ENCODE measurements at regions not wholly inside any gene's neighbourhood (a gene's known extent, or its start where the extent isn't known, plus 50 kb on each side); places are given as distances from the start of the nearest gene placed in this dataset.
"Not testable (repeated sequence)": the region's sequence is repeated elsewhere in the genome, so short reads cannot be mapped to it uniquely, and the experiment has no call there.

DNA sequence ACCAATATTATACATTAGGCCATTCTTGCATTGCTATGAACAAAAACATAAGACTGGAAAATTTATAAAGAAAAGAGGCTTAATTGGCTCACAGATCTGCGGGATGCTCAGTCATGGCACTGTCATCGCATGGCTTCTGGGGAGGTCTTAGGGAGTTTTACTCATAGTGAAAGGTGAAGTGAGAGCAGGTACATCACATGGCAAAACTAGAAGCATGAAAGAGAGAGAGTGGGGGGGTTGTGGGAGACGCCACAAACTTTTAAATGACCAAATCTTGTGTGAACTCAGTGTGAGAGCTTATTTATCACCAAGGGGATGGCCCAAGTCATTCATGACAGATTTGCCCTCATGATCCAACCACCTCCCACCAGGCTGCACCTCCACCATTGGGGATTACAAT is 398.3 kb upstream of the EDIL3 start:
- DNase-seq = no peak

- DNase-seq = no peak
These were observed 394.5 kb upstream of the EDIL3 start for GRCh38 chr5:84779186-84779585.

GRCh38 chr5:84764227-84764626 is 379.5 kb upstream of the EDIL3 start:
- DNase-seq = no peak

DNA sequence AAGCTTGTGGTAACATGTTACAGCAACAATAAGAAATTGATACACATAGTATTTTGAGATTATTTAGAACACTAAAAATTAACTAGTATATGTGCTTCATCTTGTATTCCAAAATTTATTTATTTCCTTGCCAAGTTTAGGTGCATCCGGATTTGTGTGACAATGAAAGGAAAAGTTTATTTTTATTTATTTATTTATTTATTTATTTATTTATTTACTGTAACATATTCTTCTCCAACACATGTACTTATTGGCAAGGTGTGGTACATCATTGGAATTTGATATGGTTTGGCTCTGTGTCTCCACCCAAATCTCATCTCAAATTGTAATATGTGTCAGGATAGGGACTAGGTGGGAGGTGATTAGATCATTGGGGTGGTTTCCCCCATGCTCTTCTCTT is 373.3 kb upstream of the EDIL3 start:
- DNase-seq = no peak

DNA sequence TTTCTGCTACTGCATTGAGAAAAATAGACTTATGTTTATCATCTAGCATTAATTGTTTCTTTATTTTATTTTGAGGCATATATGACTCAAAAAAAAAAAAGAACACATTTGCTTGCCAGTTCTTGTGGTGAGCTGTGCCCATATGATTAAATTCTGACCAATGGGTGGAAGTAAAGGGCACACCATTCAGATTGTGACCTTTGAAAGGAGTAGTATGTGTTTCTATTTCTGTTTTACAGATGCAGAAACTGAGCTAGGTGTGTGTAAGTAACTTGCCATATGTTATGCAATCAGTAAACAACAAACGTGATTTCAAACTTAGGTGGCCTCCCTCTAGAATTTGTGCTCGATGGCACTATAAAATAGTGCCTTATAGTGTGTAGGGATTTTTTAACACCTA is 368.1 kb upstream of the EDIL3 start:
- no peak for DNase-seq

GRCh38 chr5:84748313-84748712 is 363.6 kb upstream of the EDIL3 start:
- DNase-seq = no peak

- not testable (repeated sequence) for DNase-seq
These were observed 361.6 kb upstream of the EDIL3 start for GRCh38 chr5:84746280-84746679.

DNA sequence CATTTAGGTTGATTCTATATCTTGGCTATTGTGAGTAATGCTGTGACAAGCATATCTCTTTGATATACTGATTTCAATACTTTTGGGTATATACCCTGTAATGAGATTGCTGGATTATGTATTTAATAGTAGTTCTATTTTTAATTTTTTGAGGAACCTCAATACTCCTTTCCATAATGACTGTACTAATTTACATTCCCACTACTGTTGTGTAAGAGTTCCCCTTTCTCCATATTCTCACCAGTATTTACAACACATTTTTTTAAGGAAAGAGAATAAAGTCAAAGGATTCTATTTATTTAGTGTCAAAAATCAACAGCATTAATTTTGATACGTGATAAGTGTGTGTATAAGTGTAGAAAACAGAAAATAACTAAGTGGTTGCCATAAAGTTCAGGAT is 356.4 kb upstream of the EDIL3 start:
- no peak for DNase-seq

GRCh38 chr5:84729326-84729725 is 344.6 kb upstream of the EDIL3 start:
- no peak for DNase-seq

DNA sequence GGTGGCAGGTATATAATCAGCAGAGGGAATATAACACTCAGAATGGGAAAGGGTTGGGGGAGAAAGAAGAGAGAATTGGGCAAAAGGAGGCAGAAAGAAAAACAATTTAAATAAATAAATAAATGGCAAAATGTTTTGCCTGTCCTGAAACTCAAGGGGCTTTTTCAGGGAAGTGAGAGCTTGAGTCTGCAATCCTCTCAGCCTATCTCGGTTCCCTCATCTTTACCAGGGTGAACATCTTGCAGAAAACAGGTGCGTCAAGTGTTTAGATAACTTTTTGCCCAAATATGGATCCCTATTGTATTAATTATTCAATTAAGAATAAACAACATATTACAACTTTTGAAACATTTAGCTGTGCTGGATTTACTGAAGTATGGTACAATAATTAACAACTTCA is 343.0 kb upstream of the EDIL3 start:
- no peak for DNase-seq

DNA sequence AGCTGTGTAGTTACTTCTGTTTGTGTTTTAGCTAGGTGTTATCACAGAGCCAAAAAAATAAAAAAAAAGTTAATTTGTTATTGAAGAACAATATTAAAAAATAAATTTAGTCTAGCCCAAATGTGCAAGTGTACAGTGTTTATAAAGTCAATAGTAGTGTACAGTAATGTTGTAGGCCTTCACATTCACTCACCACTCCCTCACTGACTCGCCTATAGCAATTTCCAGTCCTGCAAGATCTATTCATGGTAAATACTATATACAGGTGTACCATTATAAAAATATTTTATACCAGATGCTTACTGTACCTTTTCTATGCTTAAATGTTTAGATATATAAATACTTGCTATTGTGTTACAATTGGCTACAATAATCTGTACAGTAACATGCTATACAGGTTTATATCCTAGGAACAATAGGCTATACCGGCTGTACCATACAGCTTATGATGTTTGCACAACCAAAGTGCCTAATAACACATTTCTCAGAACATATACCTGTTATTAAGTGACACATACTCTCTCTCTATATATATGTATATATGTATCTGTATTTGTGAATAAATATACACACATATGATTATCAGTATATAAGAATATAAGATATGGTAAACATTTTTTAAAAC is 341.4 kb upstream of the EDIL3 start:
- no peak for DNase-seq

GRCh38 chr5:84724683-84725082 is 340.0 kb upstream of the EDIL3 start:
- DNase-seq = no peak

DNA sequence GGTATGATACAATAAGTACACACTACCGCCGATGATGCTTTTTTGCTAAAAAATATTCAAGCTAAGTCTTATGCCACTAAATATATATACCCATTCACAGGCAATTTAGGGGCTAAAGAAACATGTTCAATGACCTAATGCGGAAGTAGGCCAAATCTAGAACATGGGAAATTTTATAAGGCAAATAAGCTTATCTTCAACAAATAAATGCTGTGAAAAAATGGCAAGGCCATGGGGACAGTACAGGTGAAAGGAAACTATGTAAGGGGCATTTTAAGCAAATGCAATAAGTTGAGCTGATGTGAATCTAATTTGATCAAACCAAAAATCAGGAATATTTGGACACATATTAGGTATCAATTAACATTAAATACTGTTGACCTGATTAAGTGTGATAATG is 339.5 kb upstream of the EDIL3 start:
- DNase-seq = no peak

- DNase-seq = no peak
These were observed 333.7 kb upstream of the EDIL3 start for GRCh38 chr5:84718377-84718776.

GRCh38 chr5:84715686-84716085 is 331.0 kb upstream of the EDIL3 start:
- no peak for DNase-seq

GRCh38 chr5:84715091-84715490 is 330.4 kb upstream of the EDIL3 start:
- DNase-seq = no peak

DNA sequence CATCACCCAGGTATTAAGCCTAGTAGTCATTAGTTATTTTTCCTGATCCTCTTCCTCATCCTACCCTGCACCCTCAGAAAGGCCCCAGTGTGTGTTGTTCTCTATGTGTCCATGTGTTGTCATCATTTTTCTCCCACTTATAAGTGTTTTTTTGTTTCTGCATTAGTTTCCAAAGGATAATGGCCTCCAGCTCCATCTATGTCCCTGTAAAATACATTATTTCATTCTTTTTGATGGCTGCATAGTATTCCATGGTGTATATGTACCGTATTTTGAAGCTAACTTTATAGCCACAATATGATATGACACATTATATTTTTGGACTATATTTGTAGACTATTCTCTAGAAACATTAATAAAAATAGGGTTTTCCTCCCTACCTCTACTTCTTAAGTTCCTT is 324.4 kb upstream of the EDIL3 start:
- no peak for DNase-seq

- DNase-seq = no peak
These were observed 322.3 kb upstream of the EDIL3 start for GRCh38 chr5:84706678-84707641.

DNA sequence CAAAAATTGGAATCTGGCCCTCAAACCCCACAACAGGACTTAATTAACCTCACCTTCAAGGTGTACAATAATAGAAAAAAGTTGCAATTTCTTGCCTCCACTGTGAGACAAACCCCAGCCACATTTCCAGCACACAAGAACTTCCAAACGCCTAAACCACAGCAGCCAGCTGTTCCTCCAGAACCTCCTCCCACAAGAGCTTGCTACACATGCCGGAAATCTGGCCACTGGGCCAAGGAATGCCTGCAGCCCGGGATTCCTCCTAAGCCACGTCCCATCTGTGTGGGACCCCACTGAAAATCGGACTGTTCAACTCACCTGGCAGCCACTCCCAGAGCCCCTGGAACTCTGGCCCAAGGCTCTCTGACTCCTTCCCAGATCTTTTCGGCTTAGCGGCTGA is 315.9 kb upstream of the EDIL3 start:
- DNase-seq = not testable (repeated sequence)

GRCh38 chr5:84696651-84697050 is 312.0 kb upstream of the EDIL3 start:
- no peak for DNase-seq

DNA sequence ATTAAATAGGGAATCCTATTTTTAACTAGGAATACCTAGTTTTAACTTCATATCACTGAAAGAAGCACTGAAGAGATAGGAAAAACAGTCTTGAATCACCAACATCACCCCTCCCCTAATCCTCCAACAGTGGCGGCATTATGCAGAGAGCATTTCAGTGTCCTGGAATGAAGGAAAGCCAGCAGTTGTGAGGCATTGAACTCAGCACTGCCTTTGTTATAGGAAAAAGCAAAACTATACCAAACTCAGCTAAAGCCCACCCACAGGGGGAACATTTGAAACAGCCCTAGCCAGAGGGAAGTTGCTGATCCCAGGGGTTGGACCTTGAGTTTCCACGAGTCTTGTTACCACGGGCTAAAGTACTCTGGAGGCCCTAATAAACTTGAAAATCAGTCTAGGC is 310.6 kb upstream of the EDIL3 start:
- no peak for DNase-seq

GRCh38 chr5:84693256-84693655 is 308.6 kb upstream of the EDIL3 start:
- DNase-seq = no peak

GRCh38 chr5:84688566-84688965 is 303.9 kb upstream of the EDIL3 start:
- DNase-seq = no peak

- no peak for DNase-seq
These were observed 300.6 kb upstream of the EDIL3 start for GRCh38 chr5:84685121-84685894.

All from SHP77 treated with DMSO at 0.1 percent for 48 hours (cell line).